DOHH2 (cell line): ENCODE measurements at regions not wholly inside any gene's neighbourhood (a gene's known extent, or its start where the extent isn't known, plus 50 kb on each side); places are given as distances from the start of the nearest gene placed in this dataset.
A peak's percentile ranks its signal among the peaks of the same experiment; 100 is the strongest.

Source experiments
- H3F3A ChIP-seq: fragments of 200-600 bp; sonication (generic), shearing (Covaris generic); 2 replicates; pipeline ENCODE4 v1.6.0; 2016; ENCODE audit warnings: antibody characterized with exemption, mild to moderate bottlenecking; ENCODE audit not compliant: control insufficient read depth, insufficient read depth
- H3K27ac ChIP-seq: fragments of 200-600 bp; sonication (generic); 2 replicates; pipeline ENCODE4 v1.5.1; 2014; ENCODE audit warnings: low read depth, mild to moderate bottlenecking, low read length, moderate library complexity
- H3K27me3 ChIP-seq: fragments of 200-600 bp; sonication (generic); 2 replicates; pipeline ENCODE4 v1.6.1; 2014; ENCODE audit warnings: mild to moderate bottlenecking, low read length, mixed read lengths; ENCODE audit not compliant: control insufficient read depth
- H3K36me3 ChIP-seq: fragments of 200-600 bp; sonication (generic); 2 replicates; pipeline ENCODE4 v1.6.1; 2014; ENCODE audit warnings: mild to moderate bottlenecking, low read length, moderate library complexity, mixed read lengths; ENCODE audit not compliant: control insufficient read depth
- H3K4me1 ChIP-seq: fragments of 200-600 bp; sonication (generic); 2 replicates; pipeline ENCODE4 v1.6.1; 2014; ENCODE audit warnings: mild to moderate bottlenecking, low read length, mixed read lengths; ENCODE audit not compliant: control insufficient read depth
- H3K4me2 ChIP-seq: fragments of 200-600 bp; sonication (generic); 2 replicates; pipeline ENCODE4 v1.6.0; 2014; ENCODE audit warnings: mild to moderate bottlenecking, low read length, moderate library complexity
- H3K4me3 ChIP-seq: fragments of 200-600 bp; sonication (generic); 2 replicates; pipeline ENCODE4 v1.5.1; 2014; ENCODE audit warnings: mild to moderate bottlenecking, low read length, mixed read lengths
- H3K79me2 ChIP-seq: fragments of 200-600 bp; sonication (generic); 2 replicates; pipeline ENCODE4 v1.6.1; 2014; ENCODE audit warnings: mild to moderate bottlenecking, low read length, mixed read lengths; ENCODE audit not compliant: control insufficient read depth
- H3K9me2 ChIP-seq: fragments of 200-600 bp; sonication (generic); replicated peaks from 2 replicates; pipeline ENCODE4 v1.6.1; 2014; ENCODE audit warnings: mild to moderate bottlenecking, low read length, mixed read lengths; ENCODE audit not compliant: control insufficient read depth
- H3K9me3 ChIP-seq: fragments of 200-600 bp; sonication (generic); 2 replicates; pipeline ENCODE4 v1.6.1; 2014; ENCODE audit warnings: antibody characterized with exemption, low read length, mixed read lengths; ENCODE audit not compliant: control insufficient read depth, insufficient read depth
- H4K20me1 ChIP-seq: fragments of 200-600 bp; sonication (generic); 2 replicates; pipeline ENCODE4 v1.6.0; 2014; ENCODE audit warnings: low read depth, mild to moderate bottlenecking, antibody characterized with exemption, low read length, moderate library complexity; ENCODE audit not compliant: control insufficient read depth, insufficient read depth
- EZH2phosphoT487 ChIP-seq: fragments of 200-600 bp; sonication (generic); IDR thresholded peaks from 2 replicates; pipeline ENCODE4 v1.6.1; 2017; ENCODE audit warnings: borderline replicate concordance, mild to moderate bottlenecking, antibody characterized with exemption, low read length, moderate library complexity, mixed read lengths
- TF ChIP-seq, protein P1 (sequence below): fragments of 200-600 bp; sonication (generic); IDR thresholded peaks from one replicate; pipeline ENCODE4 v1.5.1; 2014; ENCODE audit warnings: antibody characterized with exemption, mild to moderate bottlenecking, low read depth, low read length; ENCODE audit not compliant: poor library complexity, severe bottlenecking

- Histone ChIP-seq H3K79me2 (no peaks in the 10 kb centered on the region), H3K4me1 (no peaks in the 10 kb centered on the region), H3K4me3 (no peak overlapping the region), H3K36me3 (no peaks in the 10 kb centered on the region), H3K27me3 (no peaks in the 10 kb centered on the region), H3K27ac (no peak overlapping the region), H3K9me3 (no peaks in the 10 kb centered on the region), H4K20me1 (no peaks in the 10 kb centered on the region), H3K9me2 (no peaks in the 10 kb centered on the region), H3K4me2 (no peak overlapping the region), H3F3A (no peaks in the 10 kb centered on the region)
- TF ChIP-seq, protein P1, sequence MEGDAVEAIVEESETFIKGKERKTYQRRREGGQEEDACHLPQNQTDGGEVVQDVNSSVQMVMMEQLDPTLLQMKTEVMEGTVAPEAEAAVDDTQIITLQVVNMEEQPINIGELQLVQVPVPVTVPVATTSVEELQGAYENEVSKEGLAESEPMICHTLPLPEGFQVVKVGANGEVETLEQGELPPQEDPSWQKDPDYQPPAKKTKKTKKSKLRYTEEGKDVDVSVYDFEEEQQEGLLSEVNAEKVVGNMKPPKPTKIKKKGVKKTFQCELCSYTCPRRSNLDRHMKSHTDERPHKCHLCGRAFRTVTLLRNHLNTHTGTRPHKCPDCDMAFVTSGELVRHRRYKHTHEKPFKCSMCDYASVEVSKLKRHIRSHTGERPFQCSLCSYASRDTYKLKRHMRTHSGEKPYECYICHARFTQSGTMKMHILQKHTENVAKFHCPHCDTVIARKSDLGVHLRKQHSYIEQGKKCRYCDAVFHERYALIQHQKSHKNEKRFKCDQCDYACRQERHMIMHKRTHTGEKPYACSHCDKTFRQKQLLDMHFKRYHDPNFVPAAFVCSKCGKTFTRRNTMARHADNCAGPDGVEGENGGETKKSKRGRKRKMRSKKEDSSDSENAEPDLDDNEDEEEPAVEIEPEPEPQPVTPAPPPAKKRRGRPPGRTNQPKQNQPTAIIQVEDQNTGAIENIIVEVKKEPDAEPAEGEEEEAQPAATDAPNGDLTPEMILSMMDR: no peak
- no peak for TF ChIP-seq EZH2phosphoT487
Measured at GRCh38 chr4:175530655-175531054, 281.4 kb downstream of the GPM6A start.

DNA sequence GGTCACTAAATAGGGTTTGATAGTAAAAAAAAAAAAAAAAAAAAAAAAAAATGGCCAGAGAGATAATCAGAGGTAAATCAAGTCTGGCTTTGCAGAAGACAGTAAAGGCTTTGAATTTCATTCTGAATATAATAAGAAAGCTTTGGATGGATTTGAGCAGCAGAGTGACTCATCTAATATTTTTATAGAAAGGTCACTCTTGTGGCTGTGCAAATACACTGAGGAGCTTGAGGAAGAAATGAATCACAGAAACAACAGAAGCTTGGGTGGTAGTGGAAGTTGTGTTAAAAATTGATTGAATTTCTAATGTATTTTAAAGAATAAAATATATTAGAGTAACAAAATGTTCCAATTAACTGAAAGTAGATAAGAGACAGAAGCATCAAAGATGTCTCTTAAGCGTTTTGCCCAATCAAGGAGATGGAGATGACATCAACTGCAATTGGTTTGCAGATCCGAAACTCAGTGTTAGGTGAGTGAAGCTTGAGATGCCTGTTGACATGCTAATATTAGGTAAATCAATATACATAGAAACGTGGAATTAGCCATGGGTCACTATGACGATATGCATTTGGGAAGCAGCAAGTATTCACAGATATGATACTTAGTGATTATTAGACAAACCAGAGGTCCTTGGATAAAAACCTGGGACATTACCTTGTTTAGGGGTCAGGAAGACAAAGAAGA, 280.5 kb downstream of the GPM6A start:
- Histone ChIP-seq H4K20me1 (no peaks in the 10 kb centered on the region), H3K27ac (no peak overlapping the region), H3K9me2 (no peaks in the 10 kb centered on the region), H3K79me2 (no peaks in the 10 kb centered on the region), H3K4me1 (no peaks in the 10 kb centered on the region), H3K4me2 (no peak overlapping the region), H3K9me3 (no peaks in the 10 kb centered on the region), H3F3A (no peaks in the 10 kb centered on the region), H3K4me3 (no peak overlapping the region), H3K27me3 (no peaks in the 10 kb centered on the region), H3K36me3 (no peaks in the 10 kb centered on the region)
- TF ChIP-seq, protein P1: no peak
- TF ChIP-seq EZH2phosphoT487: no peak

DNA sequence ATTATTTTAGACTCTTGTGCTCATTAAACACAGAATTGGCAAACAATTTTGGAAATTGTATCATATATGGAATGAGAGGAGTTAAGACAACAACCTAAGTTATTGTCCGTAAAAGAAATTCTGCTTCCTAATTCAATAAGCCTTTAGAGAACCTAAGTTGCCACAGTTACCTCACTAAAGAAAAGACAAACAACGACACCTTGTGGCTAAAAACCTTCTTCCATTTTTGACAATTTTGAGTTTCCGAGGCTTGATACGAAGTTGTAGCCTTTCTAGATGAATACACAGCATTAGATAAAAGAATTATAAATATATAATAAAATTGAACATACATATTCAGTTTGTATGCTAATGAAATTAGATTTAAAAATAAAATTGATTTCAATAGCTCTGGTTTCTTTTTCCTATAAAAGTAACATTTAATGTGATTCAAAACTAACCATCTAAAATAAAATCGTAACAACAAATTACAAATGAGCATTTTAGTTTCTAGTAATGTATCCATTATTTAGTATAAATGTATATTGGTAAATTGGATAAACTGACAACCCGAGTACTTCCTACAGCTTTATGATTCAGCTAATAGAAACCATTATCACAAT, 275.1 kb downstream of the GPM6A start:
- no peaks in the 10 kb centered on the region for H3K9me3 ChIP-seq
- TF ChIP-seq, protein P1: peak; percentile 31
- TF ChIP-seq EZH2phosphoT487: no peak
- H3F3A ChIP-seq: no peaks in the 10 kb centered on the region
- no peak overlapping the region for H3K4me2 ChIP-seq
- no peaks in the 10 kb centered on the region for H3K27me3 ChIP-seq
- no peaks in the 10 kb centered on the region for H4K20me1 ChIP-seq
- H3K4me3 ChIP-seq: no peak overlapping the region
- no peaks in the 10 kb centered on the region for H3K9me2 ChIP-seq
- H3K27ac ChIP-seq: no peak overlapping the region
- H3K36me3 ChIP-seq: no peaks in the 10 kb centered on the region
- H3K4me1 ChIP-seq: no peaks in the 10 kb centered on the region
- no peaks in the 10 kb centered on the region for H3K79me2 ChIP-seq
